HEK293 (cell line): ENCODE measurements at regions not wholly inside any gene's neighbourhood (a gene's known extent, or its start where the extent isn't known, plus 50 kb on each side); places are given as distances from the start of the nearest gene placed in this dataset.

Experiments used
- CTCF ChIA-PET: fragments of 350-600 bp; formaldehyde crosslinking; extraction: SDS; loops from one replicate; lab custom pipeline; 2021; ENCODE audit warnings: antibody characterized with exemption; lab: Yijun Ruan, JAX
- POLR2A ChIA-PET: fragments of 300-600 bp; formaldehyde crosslinking; extraction: SDS; loops from one replicate; lab custom pipeline; 2020; ENCODE audit warnings: antibody characterized with exemption, inconsistent platforms; lab: Yijun Ruan, JAX
- H3K27ac ChIP-seq: fragments of 200-500 bp; sonication (Bioruptor generic); 2 replicates; pipeline ENCODE4 v1.5.1; 2014; ENCODE audit warnings: low read depth, low read length, control low read depth, inconsistent platforms; ENCODE audit errors: extremely low read depth
- H3K36me3 ChIP-seq, 2 experiments: fragments of 200-500 bp in 1 of 2; sonication (Bioruptor generic) in 1 of 2; 1 replicate in 1 of 2; 2 replicates in 1 of 2; pipeline ENCODE4 v1.5.1; 2014 to 2017; ENCODE audit warnings: inconsistent platforms in 2 of 2, low read length in 2 of 2; ENCODE audit not compliant: control insufficient read depth in 2 of 2, insufficient read depth in 1 of 2
- H3K4me1 ChIP-seq: fragments of 200-500 bp; sonication (Bioruptor generic); 2 replicates; pipeline ENCODE4 v1.5.1; 2014; ENCODE audit warnings: mild to moderate bottlenecking, low read length, inconsistent platforms; ENCODE audit not compliant: control insufficient read depth, insufficient read depth
- H3K4me3 ChIP-seq: 2 replicates; pipeline ENCODE4 v1.5.1; 2011; ENCODE audit warnings: low read depth, mild to moderate bottlenecking, control low read depth, low read length, moderate library complexity
- H3K9me3 ChIP-seq: fragments of 200-500 bp; sonication (Bioruptor generic); 2 replicates; pipeline ENCODE4 v1.5.1; 2014; ENCODE audit warnings: low read depth, low read length, inconsistent platforms; ENCODE audit not compliant: control insufficient read depth, insufficient read depth
- BCL11B ChIP-seq: fragments of 450-650 bp; formaldehyde crosslinking; IDR thresholded peaks from 2 replicates; pipeline ENCODE4 v1.5.1; 2016; ENCODE audit warnings: low read depth, missing biosample characterization, missing genetic modification characterization
- FEZF1 ChIP-seq: fragments of 450-650 bp; formaldehyde crosslinking; IDR thresholded peaks from 2 replicates; pipeline ENCODE4 v1.5.1; 2016; ENCODE audit warnings: missing biosample characterization, missing genetic modification characterization
- HOXD13 ChIP-seq: sonication (generic); formaldehyde crosslinking; IDR thresholded peaks from 2 replicates; pipeline ENCODE4 v1.8.0; 2022; ENCODE audit warnings: missing genetic modification reagents, borderline replicate concordance
- KLF8 ChIP-seq: fragments of 450-650 bp; formaldehyde crosslinking; IDR thresholded peaks from 2 replicates; pipeline ENCODE4 v1.5.1; 2016; ENCODE audit warnings: missing biosample characterization, missing genetic modification characterization
- OSR2 ChIP-seq: fragments of 450-650 bp; formaldehyde crosslinking; IDR thresholded peaks from 2 replicates; pipeline ENCODE4 v1.5.1; 2016; ENCODE audit warnings: missing biosample characterization, missing genetic modification characterization
- SP7 ChIP-seq: fragments of 450-650 bp; formaldehyde crosslinking; IDR thresholded peaks from 2 replicates; pipeline ENCODE4 v1.5.1; 2016; ENCODE audit warnings: missing biosample characterization, missing genetic modification characterization
- ZNF121 ChIP-seq: fragments of 450-650 bp; formaldehyde crosslinking; IDR thresholded peaks from 2 replicates; pipeline ENCODE4 v1.5.1; 2016; ENCODE audit warnings: missing biosample characterization, missing genetic modification characterization
- ZNF155 ChIP-seq: fragments of 450-650 bp; formaldehyde crosslinking; IDR thresholded peaks from 2 replicates; pipeline ENCODE4 v1.5.1; 2016; ENCODE audit warnings: missing biosample characterization, missing genetic modification characterization
- ZNF221 ChIP-seq: fragments of 450-650 bp; formaldehyde crosslinking; IDR thresholded peaks from 2 replicates; pipeline ENCODE4 v1.5.1; 2017; ENCODE audit warnings: missing biosample characterization, missing genetic modification characterization, borderline replicate concordance
- ZNF266 ChIP-seq: fragments of 450-650 bp; formaldehyde crosslinking; IDR thresholded peaks from 2 replicates; pipeline ENCODE4 v1.5.1; 2016; ENCODE audit warnings: missing biosample characterization, missing genetic modification characterization, low read depth
- ZNF596 ChIP-seq: fragments of 450-650 bp; IDR thresholded peaks from 2 replicates; pipeline ENCODE4 v1.5.0; 2018; ENCODE audit warnings: missing biosample characterization, mild to moderate bottlenecking, missing genetic modification characterization, moderate library complexity
- ZNF629 ChIP-seq: fragments of 450-650 bp; formaldehyde crosslinking; IDR thresholded peaks from 2 replicates; pipeline ENCODE4 v1.5.1; 2017; ENCODE audit warnings: missing biosample characterization, missing genetic modification characterization
- ZNF677 ChIP-seq: fragments of 450-650 bp; IDR thresholded peaks from 2 replicates; pipeline ENCODE4 v1.5.0; 2018; ENCODE audit warnings: missing biosample characterization, mild to moderate bottlenecking, missing genetic modification characterization, moderate library complexity
- ZNF776 ChIP-seq: fragments of 450-650 bp; formaldehyde crosslinking; IDR thresholded peaks from 2 replicates; pipeline ENCODE4 v1.5.0; 2017; ENCODE audit warnings: missing biosample characterization, missing genetic modification characterization, borderline replicate concordance
- TF ChIP-seq, protein P1 (sequence below): fragments of 450-650 bp; formaldehyde crosslinking; IDR thresholded peaks from 2 replicates; pipeline ENCODE4 v1.5.1; 2017; ENCODE audit warnings: missing biosample characterization, missing genetic modification characterization
- TF ChIP-seq, protein P2 (sequence below): fragments of 450-650 bp; IDR thresholded peaks from 2 replicates; pipeline ENCODE4 v1.5.1; 2018; ENCODE audit warnings: missing biosample characterization, mild to moderate bottlenecking, missing genetic modification characterization
- TF ChIP-seq, protein P3 (sequence below): fragments of 450-650 bp; formaldehyde crosslinking; IDR thresholded peaks from 2 replicates; pipeline ENCODE4 v1.5.1; 2016; ENCODE audit warnings: missing biosample characterization, missing genetic modification characterization
- TF ChIP-seq, protein P4 (sequence below): fragments of 450-650 bp; IDR thresholded peaks from 2 replicates; pipeline ENCODE4 v1.5.1; 2018; ENCODE audit warnings: missing biosample characterization, missing genetic modification characterization
- TF ChIP-seq, protein P5 (sequence below): fragments of 450-650 bp; formaldehyde crosslinking; IDR thresholded peaks from 2 replicates; pipeline ENCODE4 v1.5.1; 2016; ENCODE audit warnings: missing biosample characterization, missing genetic modification characterization
- TF ChIP-seq, protein P6 (sequence below): fragments of 450-650 bp; formaldehyde crosslinking; IDR thresholded peaks from 2 replicates; pipeline ENCODE4 v1.5.0; 2017; ENCODE audit warnings: missing biosample characterization, missing genetic modification characterization, borderline replicate concordance
- TF ChIP-seq, protein P7 (sequence below): fragments of 450-650 bp; formaldehyde crosslinking; IDR thresholded peaks from 2 replicates; pipeline ENCODE4 v1.5.1; 2016; ENCODE audit warnings: missing biosample characterization, missing genetic modification characterization

DNA sequence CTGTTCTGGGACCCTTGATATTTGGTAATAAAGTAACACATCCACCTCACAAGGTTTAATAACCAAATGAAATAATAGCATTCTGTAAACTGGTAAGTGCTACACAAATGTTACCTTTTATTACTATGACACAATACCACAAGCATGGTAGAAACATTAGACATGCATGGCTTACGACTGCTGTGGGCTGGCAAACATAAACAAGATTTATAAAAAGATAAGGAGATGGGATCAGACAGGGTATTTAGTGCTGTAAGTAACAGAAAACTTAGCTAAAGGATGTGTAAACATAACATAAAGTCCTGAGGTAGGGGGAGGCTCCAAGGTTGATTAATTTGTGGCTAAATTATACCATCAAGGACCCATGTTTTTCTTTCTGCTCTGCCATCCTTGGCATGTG lies 212.6 kb downstream of the BARHL2 start:
- Histone ChIP-seq H3K27ac (no peak overlapping the region), H3K9me3 (no peaks in the 10 kb centered on the region), H3K36me3 (no peaks in the 10 kb centered on the region), H3K4me3 (no peak overlapping the region), H3K4me1 (no peaks in the 10 kb centered on the region; the same call in 1 of the 2 replicates)
- ChIA-PET POLR2A (no interaction called here), CTCF (interaction anchor here (1.4 kb wide), 1 partner anchor 12 kb away, joined by 3 read pairs; no protein-coding TSS in a partner anchor)
- TF ChIP-seq BCL11B (tag by site-specific recombination) (no peak), ZNF121 (tag by site-specific recombination) (no peak), ZNF266 (no peak), ZNF221 (no peak), SP7 (peak; percentile 53; the same call in 1 of the 2 replicates), KLF8 (0 out of 2 replicates have a peak, but pooled peaks have one; percentile 22), FEZF1 (tag by site-specific recombination) (0 out of 2 replicates have a peak, but pooled peaks have one; percentile 22), OSR2 (tag by site-specific recombination) (peak; percentile 23; the same call in 1 of the 2 replicates), HOXD13 (peak; percentile 45; the same call in 1 of the 2 replicates), ZNF677 (tag by site-specific recombination) (no peak)
- TF ChIP-seq, protein P1, sequence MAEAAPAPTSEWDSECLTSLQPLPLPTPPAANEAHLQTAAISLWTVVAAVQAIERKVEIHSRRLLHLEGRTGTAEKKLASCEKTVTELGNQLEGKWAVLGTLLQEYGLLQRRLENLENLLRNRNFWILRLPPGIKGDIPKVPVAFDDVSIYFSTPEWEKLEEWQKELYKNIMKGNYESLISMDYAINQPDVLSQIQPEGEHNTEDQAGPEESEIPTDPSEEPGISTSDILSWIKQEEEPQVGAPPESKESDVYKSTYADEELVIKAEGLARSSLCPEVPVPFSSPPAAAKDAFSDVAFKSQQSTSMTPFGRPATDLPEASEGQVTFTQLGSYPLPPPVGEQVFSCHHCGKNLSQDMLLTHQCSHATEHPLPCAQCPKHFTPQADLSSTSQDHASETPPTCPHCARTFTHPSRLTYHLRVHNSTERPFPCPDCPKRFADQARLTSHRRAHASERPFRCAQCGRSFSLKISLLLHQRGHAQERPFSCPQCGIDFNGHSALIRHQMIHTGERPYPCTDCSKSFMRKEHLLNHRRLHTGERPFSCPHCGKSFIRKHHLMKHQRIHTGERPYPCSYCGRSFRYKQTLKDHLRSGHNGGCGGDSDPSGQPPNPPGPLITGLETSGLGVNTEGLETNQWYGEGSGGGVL (tag by site-specific recombination): peak; percentile 49
- TF ChIP-seq, protein P2, sequence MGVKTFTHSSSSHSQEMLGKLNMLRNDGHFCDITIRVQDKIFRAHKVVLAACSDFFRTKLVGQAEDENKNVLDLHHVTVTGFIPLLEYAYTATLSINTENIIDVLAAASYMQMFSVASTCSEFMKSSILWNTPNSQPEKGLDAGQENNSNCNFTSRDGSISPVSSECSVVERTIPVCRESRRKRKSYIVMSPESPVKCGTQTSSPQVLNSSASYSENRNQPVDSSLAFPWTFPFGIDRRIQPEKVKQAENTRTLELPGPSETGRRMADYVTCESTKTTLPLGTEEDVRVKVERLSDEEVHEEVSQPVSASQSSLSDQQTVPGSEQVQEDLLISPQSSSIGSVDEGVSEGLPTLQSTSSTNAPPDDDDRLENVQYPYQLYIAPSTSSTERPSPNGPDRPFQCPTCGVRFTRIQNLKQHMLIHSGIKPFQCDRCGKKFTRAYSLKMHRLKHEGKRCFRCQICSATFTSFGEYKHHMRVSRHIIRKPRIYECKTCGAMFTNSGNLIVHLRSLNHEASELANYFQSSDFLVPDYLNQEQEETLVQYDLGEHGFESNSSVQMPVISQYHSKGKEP (tag by site-specific recombination): 0 out of 2 replicates have a peak, but pooled peaks have one; percentile 60
- TF ChIP-seq, protein P3, sequence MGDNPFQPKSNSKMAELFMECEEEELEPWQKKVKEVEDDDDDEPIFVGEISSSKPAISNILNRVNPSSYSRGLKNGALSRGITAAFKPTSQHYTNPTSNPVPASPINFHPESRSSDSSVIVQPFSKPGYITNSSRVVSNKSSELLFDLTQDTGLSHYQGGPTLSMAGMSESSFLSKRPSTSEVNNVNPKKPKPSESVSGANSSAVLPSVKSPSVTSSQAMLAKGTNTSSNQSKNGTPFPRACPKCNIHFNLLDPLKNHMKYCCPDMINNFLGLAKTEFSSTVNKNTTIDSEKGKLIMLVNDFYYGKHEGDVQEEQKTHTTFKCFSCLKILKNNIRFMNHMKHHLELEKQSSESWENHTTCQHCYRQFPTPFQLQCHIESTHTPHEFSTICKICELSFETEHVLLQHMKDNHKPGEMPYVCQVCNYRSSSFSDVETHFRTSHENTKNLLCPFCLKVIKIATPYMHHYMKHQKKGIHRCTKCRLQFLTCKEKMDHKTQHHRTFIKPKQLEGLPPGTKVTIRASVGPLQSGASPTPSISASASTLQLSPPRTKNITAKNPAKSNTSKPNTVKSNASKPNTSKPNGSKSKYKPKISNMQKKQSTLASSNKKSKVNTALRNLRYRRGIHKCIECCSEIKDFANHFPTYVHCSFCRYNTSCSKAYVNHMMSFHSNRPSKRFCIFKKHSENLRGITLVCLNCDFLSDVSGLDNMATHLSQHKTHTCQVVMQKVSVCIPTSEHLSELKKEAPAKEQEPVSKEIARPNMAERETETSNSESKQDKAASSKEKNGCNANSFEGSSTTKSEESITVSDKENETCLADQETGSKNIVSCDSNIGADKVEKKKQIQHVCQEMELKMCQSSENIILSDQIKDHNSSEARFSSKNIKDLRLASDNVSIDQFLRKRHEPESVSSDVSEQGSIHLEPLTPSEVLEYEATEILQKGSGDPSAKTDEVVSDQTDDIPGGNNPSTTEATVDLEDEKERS: no peak
- TF ChIP-seq, protein P4, sequence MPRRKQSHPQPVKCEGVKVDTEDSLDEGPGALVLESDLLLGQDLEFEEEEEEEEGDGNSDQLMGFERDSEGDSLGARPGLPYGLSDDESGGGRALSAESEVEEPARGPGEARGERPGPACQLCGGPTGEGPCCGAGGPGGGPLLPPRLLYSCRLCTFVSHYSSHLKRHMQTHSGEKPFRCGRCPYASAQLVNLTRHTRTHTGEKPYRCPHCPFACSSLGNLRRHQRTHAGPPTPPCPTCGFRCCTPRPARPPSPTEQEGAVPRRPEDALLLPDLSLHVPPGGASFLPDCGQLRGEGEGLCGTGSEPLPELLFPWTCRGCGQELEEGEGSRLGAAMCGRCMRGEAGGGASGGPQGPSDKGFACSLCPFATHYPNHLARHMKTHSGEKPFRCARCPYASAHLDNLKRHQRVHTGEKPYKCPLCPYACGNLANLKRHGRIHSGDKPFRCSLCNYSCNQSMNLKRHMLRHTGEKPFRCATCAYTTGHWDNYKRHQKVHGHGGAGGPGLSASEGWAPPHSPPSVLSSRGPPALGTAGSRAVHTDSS (tag by site-specific recombination): no peak
- TF ChIP-seq, protein P5, sequence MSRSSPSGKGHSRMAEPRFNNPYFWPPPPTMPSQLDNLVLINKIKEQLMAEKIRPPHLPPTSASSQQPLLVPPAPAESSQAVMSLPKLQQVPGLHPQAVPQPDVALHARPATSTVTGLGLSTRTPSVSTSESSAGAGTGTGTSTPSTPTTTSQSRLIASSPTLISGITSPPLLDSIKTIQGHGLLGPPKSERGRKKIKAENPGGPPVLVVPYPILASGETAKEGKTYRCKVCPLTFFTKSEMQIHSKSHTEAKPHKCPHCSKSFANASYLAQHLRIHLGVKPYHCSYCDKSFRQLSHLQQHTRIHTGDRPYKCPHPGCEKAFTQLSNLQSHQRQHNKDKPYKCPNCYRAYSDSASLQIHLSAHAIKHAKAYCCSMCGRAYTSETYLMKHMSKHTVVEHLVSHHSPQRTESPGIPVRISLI (tag by site-specific recombination): 0 out of 2 replicates have a peak, but pooled peaks have one; percentile 43

DNA sequence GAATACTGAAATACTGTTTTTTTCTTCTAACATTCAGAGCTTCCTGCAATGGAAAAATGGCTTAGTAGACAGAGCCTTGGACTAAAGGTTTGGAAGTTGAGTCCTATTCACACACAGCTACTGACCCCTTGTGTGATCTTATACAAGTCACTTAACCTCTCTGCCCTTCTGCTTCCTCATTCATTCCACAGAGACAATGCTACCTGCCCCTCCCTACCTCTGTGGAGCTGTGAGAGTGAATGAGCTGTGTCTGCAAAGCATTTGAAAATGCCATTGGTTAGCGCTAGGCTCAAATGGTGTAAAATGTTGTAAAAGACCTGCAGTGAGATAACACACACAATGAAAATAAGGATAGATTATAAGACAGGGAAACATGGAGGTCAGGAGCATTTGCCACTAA lies 214.4 kb downstream of the BARHL2 start:
- ChIA-PET POLR2A (no interaction called here), CTCF (no interaction called here)
- Histone ChIP-seq H3K4me3 (no peak overlapping the region), H3K9me3 (no peaks in the 10 kb centered on the region), H3K4me1 (no peaks in the 10 kb centered on the region), H3K27ac (no peak overlapping the region), H3K36me3 (no peaks in the 10 kb centered on the region)
- TF ChIP-seq ZNF629 (tag by site-specific recombination): no peak
- no peak for TF ChIP-seq ZNF155 (tag by site-specific recombination)
- TF ChIP-seq, protein P6, sequence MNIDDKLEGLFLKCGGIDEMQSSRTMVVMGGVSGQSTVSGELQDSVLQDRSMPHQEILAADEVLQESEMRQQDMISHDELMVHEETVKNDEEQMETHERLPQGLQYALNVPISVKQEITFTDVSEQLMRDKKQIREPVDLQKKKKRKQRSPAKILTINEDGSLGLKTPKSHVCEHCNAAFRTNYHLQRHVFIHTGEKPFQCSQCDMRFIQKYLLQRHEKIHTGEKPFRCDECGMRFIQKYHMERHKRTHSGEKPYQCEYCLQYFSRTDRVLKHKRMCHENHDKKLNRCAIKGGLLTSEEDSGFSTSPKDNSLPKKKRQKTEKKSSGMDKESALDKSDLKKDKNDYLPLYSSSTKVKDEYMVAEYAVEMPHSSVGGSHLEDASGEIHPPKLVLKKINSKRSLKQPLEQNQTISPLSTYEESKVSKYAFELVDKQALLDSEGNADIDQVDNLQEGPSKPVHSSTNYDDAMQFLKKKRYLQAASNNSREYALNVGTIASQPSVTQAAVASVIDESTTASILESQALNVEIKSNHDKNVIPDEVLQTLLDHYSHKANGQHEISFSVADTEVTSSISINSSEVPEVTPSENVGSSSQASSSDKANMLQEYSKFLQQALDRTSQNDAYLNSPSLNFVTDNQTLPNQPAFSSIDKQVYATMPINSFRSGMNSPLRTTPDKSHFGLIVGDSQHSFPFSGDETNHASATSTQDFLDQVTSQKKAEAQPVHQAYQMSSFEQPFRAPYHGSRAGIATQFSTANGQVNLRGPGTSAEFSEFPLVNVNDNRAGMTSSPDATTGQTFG (tag by site-specific recombination): no peak
- no peak for TF ChIP-seq ZNF776 (tag by site-specific recombination)
- TF ChIP-seq HOXD13: no peak
- TF ChIP-seq, protein P7, sequence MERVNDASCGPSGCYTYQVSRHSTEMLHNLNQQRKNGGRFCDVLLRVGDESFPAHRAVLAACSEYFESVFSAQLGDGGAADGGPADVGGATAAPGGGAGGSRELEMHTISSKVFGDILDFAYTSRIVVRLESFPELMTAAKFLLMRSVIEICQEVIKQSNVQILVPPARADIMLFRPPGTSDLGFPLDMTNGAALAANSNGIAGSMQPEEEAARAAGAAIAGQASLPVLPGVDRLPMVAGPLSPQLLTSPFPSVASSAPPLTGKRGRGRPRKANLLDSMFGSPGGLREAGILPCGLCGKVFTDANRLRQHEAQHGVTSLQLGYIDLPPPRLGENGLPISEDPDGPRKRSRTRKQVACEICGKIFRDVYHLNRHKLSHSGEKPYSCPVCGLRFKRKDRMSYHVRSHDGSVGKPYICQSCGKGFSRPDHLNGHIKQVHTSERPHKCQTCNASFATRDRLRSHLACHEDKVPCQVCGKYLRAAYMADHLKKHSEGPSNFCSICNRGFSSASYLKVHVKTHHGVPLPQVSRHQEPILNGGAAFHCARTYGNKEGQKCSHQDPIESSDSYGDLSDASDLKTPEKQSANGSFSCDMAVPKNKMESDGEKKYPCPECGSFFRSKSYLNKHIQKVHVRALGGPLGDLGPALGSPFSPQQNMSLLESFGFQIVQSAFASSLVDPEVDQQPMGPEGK: no peak
- TF ChIP-seq ZNF596 (tag by site-specific recombination): no peak
